HG03575 (cell line): ENCODE measurements at regions not wholly inside any gene's neighbourhood (a gene's known extent, or its start where the extent isn't known, plus 50 kb on each side); places are given as distances from the start of the nearest gene placed in this dataset.

ENCODE experiments used
- ATAC-seq: cut with Tn5 transposase; IDR thresholded peaks from one replicate; pipeline ENCODE4 v1.9.1; 2021; ENCODE audit not compliant: unreplicated experiment, insufficient number of reproducible peaks, low FRiP score; ENCODE audit errors: extremely low read depth

GRCh38 chr10:53135213-53135896 lies 362.8 kb upstream of the MBL2 start:
- ATAC-seq: no peak

- ATAC-seq: no peak
These were observed 361.5 kb upstream of the MBL2 start for GRCh38 chr10:53134050-53134449.

GRCh38 chr10:53130337-53130736 lies 357.8 kb upstream of the MBL2 start:
- ATAC-seq: no peak

- no peak for ATAC-seq
These were observed 355.1 kb upstream of the MBL2 start for GRCh38 chr10:53127686-53128085.

- no peak for ATAC-seq
These were observed 350.7 kb upstream of the MBL2 start for GRCh38 chr10:53123311-53123710.

GRCh38 chr10:53122281-53122680 lies 349.7 kb upstream of the MBL2 start:
- no peak for ATAC-seq

GRCh38 chr10:53115660-53116059 lies 343.1 kb upstream of the MBL2 start:
- ATAC-seq: no peak

- ATAC-seq: no peak
These were observed 338.9 kb upstream of the MBL2 start for GRCh38 chr10:53111529-53111928.

- no peak for ATAC-seq
These were observed 336.7 kb upstream of the MBL2 start for GRCh38 chr10:53109320-53109719.

- ATAC-seq: no peak
These were observed 335.8 kb upstream of the MBL2 start for GRCh38 chr10:53108317-53108934.

- no peak for ATAC-seq
These were observed 335.1 kb upstream of the MBL2 start for GRCh38 chr10:53107711-53108110.

- ATAC-seq: no peak
These were observed 329.8 kb upstream of the MBL2 start for GRCh38 chr10:53102424-53102823.

- ATAC-seq: no peak
These were observed 321.3 kb upstream of the MBL2 start for GRCh38 chr10:53093878-53094277.

- no peak for ATAC-seq
These were observed 319.0 kb upstream of the MBL2 start for GRCh38 chr10:53091574-53091973.

- no peak for ATAC-seq
These were observed 316.4 kb upstream of the MBL2 start for GRCh38 chr10:53088961-53089360.

- no peak for ATAC-seq
These were observed 306.7 kb upstream of the MBL2 start for GRCh38 chr10:53079283-53079682.

GRCh38 chr10:53076948-53077347 lies 304.4 kb upstream of the MBL2 start:
- ATAC-seq: no peak

GRCh38 chr10:53075469-53075868 lies 302.9 kb upstream of the MBL2 start:
- ATAC-seq: no peak

- ATAC-seq: no peak
These were observed 299.6 kb upstream of the MBL2 start for GRCh38 chr10:53072144-53072543.

- ATAC-seq: no peak
These were observed 299.0 kb upstream of the MBL2 start for GRCh38 chr10:53071505-53072125.
